ENCODE measurements at regions not wholly inside any gene's neighbourhood (a gene's known extent, or its start where the extent isn't known, plus 50 kb on each side); places are given as distances from the start of the nearest gene placed in this dataset.

DNA sequence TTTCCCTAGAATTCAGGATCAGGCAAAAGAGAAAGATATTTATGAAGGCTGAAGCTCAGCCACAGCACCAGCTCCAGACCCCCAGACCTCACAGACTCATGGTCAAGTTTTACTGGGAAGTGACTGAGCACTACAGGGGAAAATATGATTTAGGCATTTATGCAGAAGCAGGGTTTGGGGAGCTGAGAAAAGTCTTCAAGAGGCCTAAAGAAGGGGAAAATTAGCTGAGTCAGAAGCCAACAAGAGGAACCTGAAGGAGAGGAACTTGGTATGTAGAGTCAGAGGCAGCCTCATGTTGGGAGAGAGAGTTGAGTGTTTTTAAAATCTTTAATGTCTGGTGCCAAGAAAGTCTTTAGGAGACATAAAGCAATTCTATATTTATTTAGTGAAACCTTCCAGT lies 63.0 kb downstream of the FOS start:
- TF ChIP-seq CTCF (IDR thresholded peaks at IDR 0.05): no peak
- TF ChIP-seq POLR2AphosphoS5 (IDR thresholded peaks at IDR 0.05): no peak
